Left lung (tissue), 4 donors: ENCODE measurements at regions not wholly inside any gene's neighbourhood (a gene's known extent, or its start where the extent isn't known, plus 50 kb on each side); places are given as distances from the start of the nearest gene placed in this dataset.

Source experiments
- ATAC-seq: fragments of 200-7000 bp; cut with Tn5 transposase; one replicate; pipeline ENCODE4 v1.9.1; 2020; ENCODE audit warnings: moderate library complexity
- DNase-seq, 4 donors: peaks; one replicate each; pipeline ENCODE4 v3.0.0-alpha.2; 2013 to 2020
- H3K27ac ChIP-seq, 2 donors: fragments of 200-600 bp; sonication (generic) in 1 of 2; one replicate each; pipeline versions ENCODE4 v1.5.0 to v1.8.0; 2020 to 2021
- H3K27me3 ChIP-seq, 2 donors: fragments of 200-600 bp; sonication (generic) in 1 of 2; one replicate each; pipeline versions ENCODE4 v1.5.0 to v1.8.0; 2020 to 2021
- H3K36me3 ChIP-seq, 2 donors: fragments of 200-600 bp; sonication (generic) in 1 of 2; one replicate each; pipeline versions ENCODE4 v1.5.0 to v1.8.0; 2020 to 2021
- H3K4me1 ChIP-seq, 2 donors: fragments of 200-600 bp; one replicate each; pipeline ENCODE4 v1.8.0; 2021
- H3K4me3 ChIP-seq, 2 donors: fragments of 200-600 bp; sonication (generic) in 1 of 2; one replicate each; pipeline versions ENCODE4 v1.5.0 to v1.8.0; 2020 to 2021; ENCODE audit warnings: mild to moderate bottlenecking in 1 of 2
- H3K9me3 ChIP-seq, 2 donors: fragments of 200-600 bp; sonication (generic) in 1 of 2; one replicate each; pipeline versions ENCODE4 v1.5.0 to v1.8.0; 2020 to 2021
- intact Hi-C, 2 donors: fragments of 100-400 bp; cut with DNase I; formaldehyde crosslinking; loops; one replicate each; pipeline versions ENCODE4 v1.11.2 to v1.14.2; 2022
- TF ChIP-seq, protein P1 (sequence below), 2 donors: fragments of 200-600 bp; sonication (generic) in 1 of 2; IDR thresholded peaks; one replicate each; pipeline versions ENCODE4 v1.5.0 to v1.8.0; 2021; ENCODE audit warnings: antibody characterized with exemption in 2 of 2
- donor health status: DM: no; HTN: yes; CAD: no.
- donor health status: DM: no; HTN: no; CAD: no.

GRCh38 chr6:48893048-48893447 is 570.0 kb downstream of the MMUT start:
- TF ChIP-seq, protein P1, sequence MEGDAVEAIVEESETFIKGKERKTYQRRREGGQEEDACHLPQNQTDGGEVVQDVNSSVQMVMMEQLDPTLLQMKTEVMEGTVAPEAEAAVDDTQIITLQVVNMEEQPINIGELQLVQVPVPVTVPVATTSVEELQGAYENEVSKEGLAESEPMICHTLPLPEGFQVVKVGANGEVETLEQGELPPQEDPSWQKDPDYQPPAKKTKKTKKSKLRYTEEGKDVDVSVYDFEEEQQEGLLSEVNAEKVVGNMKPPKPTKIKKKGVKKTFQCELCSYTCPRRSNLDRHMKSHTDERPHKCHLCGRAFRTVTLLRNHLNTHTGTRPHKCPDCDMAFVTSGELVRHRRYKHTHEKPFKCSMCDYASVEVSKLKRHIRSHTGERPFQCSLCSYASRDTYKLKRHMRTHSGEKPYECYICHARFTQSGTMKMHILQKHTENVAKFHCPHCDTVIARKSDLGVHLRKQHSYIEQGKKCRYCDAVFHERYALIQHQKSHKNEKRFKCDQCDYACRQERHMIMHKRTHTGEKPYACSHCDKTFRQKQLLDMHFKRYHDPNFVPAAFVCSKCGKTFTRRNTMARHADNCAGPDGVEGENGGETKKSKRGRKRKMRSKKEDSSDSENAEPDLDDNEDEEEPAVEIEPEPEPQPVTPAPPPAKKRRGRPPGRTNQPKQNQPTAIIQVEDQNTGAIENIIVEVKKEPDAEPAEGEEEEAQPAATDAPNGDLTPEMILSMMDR (IDR thresholded peaks at IDR 0.05), result no peak
- ATAC-seq (no peak), DNase-seq (no peak)
- Histone ChIP-seq H3K9me3 (no peaks in the 10 kb centered on the region), H3K4me3 (no peak overlapping the region), H3K36me3 (no peaks in the 10 kb centered on the region), H3K4me1 (no peaks in the 10 kb centered on the region), H3K27ac (no peak overlapping the region), H3K27me3 (no peaks in the 10 kb centered on the region)
- intact Hi-C loops, result no loop called here

- Histone ChIP-seq H3K36me3 (no peaks in the 10 kb centered on the region), H3K4me1 (no peaks in the 10 kb centered on the region), H3K4me3 (no peak overlapping the region), H3K27me3 (no peaks in the 10 kb centered on the region), H3K27ac (no peak overlapping the region), H3K9me3 (no peaks in the 10 kb centered on the region)
- ATAC-seq, result no peak
- TF ChIP-seq, protein P1 (IDR thresholded peaks at IDR 0.05), result no peak
- intact Hi-C loops, result no loop called here
- no peak for DNase-seq
These were observed 571.7 kb downstream of the MMUT start for GRCh38 chr6:48891308-48891707.

GRCh38 chr6:48889429-48889828 is 573.6 kb downstream of the MMUT start:
- H3K9me3 ChIP-seq, result no peaks in the 10 kb centered on the region
- no peaks in the 10 kb centered on the region for H3K27me3 ChIP-seq
- no peak for ATAC-seq
- intact Hi-C loops, result no loop called here
- no peak for DNase-seq
- H3K36me3 ChIP-seq, result no peaks in the 10 kb centered on the region
- H3K4me1 ChIP-seq, result no peaks in the 10 kb centered on the region
- H3K27ac ChIP-seq, result no peak overlapping the region
- no peak overlapping the region for H3K4me3 ChIP-seq
- TF ChIP-seq, protein P1 (IDR thresholded peaks at IDR 0.05), result no peak

DNA sequence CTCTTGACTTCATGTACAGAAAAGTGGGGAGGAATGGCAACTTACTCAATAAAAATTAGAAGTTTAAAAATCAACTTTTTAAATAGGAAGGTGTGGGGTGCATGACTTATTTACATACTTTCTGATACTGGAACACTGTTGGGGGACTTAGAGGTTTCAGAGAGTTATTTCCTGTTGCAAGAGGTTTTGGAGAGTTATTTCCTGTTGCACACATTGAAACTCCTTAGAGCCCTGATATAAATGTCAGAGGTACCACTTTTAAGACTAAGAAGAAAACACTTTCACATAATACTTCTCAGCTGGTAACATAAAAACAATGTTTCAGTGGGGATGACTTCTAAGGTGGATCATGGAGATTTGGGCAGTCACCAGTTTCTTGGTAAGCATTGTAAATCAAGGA is 579.9 kb downstream of the MMUT start:
- Histone ChIP-seq H3K27ac (no peak overlapping the region), H3K27me3 (no peaks in the 10 kb centered on the region), H3K4me3 (no peak overlapping the region), H3K4me1 (no peaks in the 10 kb centered on the region), H3K9me3 (peaks cover 0 to under 1% of the 10 kb centered on the region in 2 donors), H3K36me3 (no peaks in the 10 kb centered on the region)
- ATAC-seq (no peak), DNase-seq (no peak)
- TF ChIP-seq, protein P1 (IDR thresholded peaks at IDR 0.05), result no peak
- intact Hi-C loops, result no loop called here

- ATAC-seq (no peak), DNase-seq (no peak)
- TF ChIP-seq, protein P1 (IDR thresholded peaks at IDR 0.05), result no peak
- Histone ChIP-seq H3K4me3 (no peak overlapping the region), H3K9me3 (peaks cover 0 to 9% of the 10 kb centered on the region in 2 donors), H3K36me3 (no peaks in the 10 kb centered on the region), H3K4me1 (no peaks in the 10 kb centered on the region), H3K27ac (no peak overlapping the region), H3K27me3 (no peaks in the 10 kb centered on the region)
- intact Hi-C loops, result no loop called here
These were observed 581.5 kb downstream of the MMUT start for GRCh38 chr6:48881551-48881950.
